GM18517 (cell line): ENCODE measurements at regions not wholly inside any gene's neighbourhood (a gene's known extent, or its start where the extent isn't known, plus 50 kb on each side); places are given as distances from the start of the nearest gene placed in this dataset.

Experiments
- ATAC-seq: cut with Tn5 transposase; IDR thresholded peaks from one replicate; pipeline ENCODE4 v1.9.1; 2021; ENCODE audit warnings: mild to moderate bottlenecking, moderate library complexity; ENCODE audit not compliant: unreplicated experiment

DNA sequence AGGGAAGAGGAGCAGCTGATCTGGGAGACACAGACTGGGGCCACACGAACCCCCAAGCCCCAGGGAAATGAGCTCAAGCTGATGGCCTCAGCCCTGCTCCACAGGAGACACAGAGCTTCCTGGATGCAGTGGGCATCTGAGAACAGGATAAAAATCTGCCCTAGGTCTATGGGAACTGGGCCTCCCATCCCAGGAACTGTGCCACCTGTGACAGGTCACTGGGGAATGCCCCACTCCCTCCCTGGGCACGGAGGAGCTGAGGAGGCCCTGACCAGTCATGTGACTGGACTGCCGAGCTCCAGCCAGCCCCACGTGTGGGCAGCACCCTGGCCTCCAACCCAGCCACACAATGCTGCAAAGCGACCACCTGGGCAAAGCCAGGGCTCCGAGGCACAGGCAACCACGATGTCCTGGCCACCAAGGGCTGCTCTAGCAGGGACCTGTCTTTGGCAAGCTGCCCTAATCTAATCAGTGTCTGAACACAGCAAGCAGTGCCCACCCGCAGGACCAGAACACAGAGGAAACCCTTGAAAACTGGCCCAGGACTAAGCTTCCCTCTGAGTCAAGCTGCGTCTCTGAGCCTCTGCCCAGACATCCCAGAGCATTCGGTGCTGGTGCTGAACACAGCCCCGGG, 57.8 kb upstream of the ID2 start:
- ATAC-seq: no peak

DNA sequence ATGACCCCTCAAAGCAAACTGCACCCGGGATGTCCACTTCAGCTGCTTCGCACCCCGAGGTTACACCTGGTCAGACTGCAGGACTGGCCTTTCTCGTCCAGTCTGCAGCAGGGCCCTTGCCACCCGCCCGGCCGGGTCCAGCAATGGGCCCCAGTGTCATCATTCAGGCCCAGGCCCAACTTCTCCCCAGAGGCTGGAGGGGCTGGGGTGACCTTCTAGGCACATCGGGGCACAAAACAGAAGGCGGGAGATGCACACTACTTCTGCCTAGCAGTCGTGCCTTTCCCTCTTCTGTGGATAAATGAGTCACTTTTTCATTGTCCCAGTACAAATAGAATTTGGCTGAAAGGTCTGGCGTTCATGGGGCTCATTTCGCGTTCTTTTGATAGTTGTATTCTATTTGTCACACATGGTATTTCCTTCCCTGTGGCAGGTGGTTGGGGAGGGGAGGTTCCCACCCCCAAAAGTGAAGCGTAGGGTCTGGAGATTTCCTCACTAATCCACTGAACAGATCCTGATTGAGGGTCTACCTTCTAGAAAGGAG, 56.9 kb upstream of the ID2 start:
- no peak for ATAC-seq

DNA sequence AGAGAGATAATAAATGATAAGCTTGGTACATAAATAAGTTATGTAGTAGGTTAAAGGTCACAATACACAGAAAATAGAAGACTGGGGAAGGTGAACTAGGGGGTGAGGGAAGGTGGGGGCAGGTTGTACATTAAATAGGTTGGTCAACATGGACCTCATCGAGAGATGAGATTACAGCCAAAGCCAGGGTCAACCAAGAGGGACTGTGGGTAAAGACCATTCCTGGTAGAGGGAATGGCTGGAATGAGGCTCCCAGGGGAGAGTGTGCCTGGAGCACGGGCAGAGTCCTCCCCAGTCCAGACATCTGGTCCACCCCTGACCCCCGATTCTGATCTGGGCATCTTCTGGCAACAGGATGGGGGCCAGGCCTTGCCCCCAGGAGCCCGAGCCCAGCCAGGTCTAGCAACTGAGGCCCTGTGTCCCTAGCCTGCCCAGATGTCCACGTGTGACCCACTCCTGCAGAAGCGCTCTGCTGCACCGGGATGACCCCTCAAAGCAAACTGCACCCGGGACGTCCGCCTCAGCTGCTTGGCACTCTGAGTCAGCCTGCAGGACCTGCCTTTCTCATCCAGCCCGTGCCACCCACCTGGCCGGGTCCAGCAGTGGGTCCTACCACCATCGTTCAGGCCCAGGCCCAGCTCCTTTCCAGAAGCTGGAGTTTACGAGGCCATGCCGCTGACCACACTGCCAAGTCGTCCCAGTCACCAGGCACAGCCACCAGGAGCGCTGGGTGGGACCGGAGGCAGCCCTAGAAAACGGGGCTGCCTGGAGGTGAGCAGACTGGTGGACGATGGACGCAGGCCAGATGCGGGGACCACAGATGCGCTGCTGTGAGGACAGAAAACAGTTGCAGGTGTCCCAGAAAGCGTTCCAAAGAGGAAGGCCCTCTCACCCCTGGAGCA, 56.2 kb upstream of the ID2 start:
- ATAC-seq: no peak

DNA sequence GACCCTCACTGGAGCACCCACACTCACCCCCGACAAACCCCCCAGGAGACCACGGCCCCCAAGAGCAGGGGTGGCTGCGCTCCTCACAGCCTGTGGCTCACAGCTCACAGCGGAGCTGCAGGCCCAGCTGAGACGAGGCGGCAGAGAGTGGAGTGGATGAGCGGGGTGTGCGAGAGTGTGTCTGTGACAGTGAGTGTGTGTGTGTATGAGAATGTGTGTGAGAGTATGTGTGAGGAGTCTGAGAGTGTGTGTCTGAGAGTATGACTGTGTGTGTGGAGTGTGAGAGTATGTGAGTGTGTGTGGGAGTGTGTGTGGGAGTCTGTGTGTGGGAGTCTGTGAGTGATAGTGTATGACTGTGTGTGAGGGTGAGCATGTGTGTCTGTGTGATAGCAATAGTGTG, 55.3 kb upstream of the ID2 start:
- no peak for ATAC-seq

DNA sequence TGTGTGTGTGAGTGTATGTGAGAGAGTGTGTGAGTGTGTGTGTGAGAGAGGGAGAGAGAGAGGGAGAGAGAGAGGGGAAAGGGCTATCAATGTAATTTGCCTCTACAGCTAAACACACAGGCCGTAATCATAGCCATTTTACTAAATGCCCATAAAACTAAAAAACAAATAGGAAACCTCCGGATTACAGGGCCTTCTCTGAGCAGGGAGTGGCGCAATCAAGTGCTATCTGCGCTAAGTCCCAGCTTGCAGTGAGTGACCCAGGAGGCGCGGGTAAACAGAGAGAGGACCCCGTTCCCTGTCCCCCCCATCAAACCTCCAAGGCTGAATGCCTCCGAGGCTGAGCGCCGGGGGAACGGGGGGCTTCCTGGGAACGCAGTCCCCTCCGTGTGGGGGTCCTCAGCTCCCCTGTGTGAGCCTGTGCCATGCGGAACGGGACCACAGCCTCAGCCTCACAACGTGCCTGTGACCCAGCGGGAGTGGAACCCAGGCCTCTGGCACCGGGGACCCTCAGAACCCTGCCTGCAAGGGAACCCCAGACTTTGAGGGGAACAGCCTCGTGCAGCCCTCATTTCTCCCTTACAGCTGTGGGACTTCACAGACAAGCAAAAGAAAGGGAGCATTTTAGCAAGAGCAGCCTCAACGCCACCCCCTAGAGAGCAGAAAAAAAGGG, 54.7 kb upstream of the ID2 start:
- ATAC-seq: no peak

DNA sequence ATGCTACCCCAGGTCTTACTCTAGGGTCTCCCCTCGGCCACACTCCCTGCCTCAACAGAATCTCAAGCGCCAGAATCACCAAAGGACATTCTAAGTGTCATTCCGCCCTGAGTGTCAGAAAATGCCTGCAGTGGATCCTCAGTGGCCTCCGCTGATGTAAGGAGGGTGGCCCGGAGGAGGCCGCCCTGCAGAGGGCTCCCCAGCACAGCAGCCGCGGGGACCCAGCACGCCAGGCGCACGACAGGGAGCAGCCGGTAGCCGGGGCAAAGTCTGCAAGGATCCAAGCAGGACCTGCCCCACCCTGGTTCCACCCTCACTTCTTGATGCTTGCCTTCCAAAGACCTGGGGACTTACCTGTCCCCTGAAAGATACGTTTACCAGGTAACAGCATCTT, 54.2 kb upstream of the ID2 start:
- no peak for ATAC-seq

DNA sequence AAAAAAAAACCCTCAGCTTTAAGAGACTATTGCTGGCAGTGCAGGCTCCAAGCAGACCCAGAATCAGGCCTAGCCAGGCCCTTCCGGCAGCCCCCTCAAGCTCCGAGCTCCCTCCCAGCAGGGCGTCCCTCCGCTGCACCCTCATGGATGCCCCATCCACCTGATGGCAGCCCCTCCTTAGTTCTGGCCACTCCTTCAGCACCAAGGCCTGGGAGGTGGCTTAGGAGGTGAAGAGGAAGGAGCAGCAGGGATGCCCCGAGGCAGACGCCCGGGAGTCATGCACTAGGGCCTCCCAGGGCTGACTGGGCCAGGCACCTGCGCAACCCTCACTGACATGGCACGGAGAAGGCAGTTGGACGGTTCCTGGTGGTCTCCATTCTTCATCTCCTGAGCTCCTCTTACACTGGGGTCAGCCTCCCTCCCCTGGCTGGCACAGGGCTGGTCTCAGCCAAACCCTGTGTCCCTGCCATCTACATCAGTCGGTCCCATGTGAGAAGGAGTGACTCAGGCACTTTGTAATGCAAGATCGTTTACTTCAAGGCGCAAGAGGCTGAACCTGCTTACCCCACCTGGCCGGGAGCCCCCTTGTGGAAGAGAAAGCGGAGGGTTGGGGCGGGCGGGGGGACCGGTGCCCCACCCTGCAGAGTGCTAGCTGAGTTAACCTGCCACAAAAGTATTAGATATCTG, 53.5 kb upstream of the ID2 start:
- ATAC-seq: peak; percentile 3

DNA sequence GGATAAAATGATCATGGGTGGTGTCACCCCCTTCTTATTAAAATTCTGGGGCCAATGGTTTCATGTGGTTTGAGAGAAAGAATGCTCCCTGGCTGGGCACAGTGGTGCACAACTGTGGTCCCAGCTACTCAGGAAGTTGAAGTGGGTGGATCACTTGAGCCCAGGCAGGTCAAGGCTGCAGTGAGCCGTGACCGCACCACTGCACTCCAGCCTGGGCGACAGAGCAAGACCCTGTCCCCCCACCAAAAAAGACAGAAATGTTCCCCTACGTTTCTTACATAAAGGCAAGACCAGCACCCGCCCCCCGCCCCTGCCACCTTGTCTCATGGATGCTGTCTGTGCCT, 53.0 kb upstream of the ID2 start:
- peak; percentile 60 for ATAC-seq

DNA sequence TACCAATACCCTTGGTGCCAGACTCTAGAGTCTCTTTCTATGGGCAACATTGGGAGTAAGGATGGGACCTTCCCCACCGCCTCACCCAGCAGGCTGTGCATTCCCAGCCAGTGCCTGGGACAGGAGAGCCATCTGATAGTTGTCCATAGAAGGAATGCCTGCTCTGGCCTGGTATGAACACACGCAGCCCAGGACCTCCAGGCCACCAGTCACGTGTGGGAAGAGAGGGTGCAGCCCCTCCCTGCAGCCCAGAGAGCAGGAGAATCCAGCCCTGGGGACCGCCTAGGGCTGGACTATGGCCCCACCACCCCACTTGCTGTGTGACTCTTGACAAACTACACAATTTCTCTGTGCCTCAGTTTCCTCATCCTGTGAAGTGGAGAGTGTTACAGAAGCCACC, 52.5 kb upstream of the ID2 start:
- no peak for ATAC-seq

DNA sequence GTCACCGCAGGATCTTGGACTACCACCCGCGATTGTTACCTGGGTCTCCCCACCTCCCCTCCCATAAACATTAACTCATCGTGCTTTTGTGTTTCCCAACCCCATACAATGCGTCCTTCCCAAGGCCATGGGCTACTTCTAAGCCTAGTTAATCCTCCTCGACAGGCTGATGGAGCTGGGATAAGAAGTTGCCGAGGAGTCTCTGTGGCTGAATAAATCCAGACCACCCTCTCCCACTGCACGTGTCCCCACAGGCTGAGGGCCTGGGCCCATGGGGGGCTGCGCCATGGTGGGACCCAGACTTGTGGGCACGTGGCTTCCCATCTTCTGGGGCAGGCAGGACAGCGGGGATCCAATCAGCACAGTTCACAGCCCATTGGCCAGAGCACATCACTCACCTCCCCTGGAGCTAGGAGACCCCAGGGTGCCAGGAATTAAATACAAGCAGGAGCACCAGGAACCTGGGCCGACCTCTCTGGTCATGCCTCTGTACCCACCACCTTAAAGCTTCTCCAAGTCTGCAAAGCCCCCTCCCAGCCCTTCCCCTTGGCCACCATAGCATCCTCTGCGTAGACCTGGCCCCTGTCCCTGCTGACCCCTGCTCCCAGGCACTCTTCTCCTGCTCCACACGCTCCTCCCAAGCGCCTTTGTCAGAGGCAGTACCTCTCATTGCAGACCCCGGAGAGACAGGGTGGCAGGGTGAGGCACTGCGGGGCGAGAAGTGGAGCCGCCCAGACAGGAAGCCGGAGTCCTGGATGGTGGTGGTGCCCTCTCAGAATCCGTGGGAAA, 51.0 kb upstream of the ID2 start:
- no peak for ATAC-seq

DNA sequence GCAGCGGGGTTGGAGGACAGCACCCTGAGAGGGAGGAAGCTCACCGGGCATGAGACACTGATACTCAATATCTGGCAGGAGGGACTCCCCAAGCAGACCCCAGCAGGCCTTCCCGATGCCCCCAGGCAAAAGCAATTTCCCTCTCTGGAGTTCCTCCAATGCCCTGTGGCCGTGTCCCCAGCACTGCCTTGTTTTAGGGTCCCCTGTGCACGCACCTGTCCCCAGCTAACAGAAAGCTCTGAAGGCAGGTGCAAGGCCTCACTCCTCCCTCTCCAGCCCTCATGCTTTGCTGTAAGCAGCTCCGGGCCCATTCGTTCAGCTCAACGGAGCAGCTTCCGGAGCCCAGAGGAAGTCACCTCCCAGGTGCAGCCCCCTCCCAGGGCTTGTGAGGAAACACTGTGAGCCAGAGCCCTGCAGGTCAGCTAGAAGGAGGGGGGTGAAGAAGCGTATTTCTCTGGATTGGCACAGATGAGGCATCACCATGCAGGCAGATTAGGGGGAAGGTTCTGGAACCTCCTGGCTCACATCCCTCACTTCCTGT, 50.3 kb upstream of the ID2 start:
- ATAC-seq: no peak
